Prostate gland (tissue), 2 donors: ENCODE measurements at regions not wholly inside any gene's neighbourhood (a gene's known extent, or its start where the extent isn't known, plus 50 kb on each side); places are given as distances from the start of the nearest gene placed in this dataset.
"Not testable (repeated sequence)": the region's sequence is repeated elsewhere in the genome, so short reads cannot be mapped to it uniquely, and the experiment has no call there.

Source experiments
- DNase-seq: peaks from one replicate; pipeline ENCODE4 v3.0.0-alpha.2; 2019; ENCODE audit warnings: low spot score
- H3K27ac ChIP-seq, 2 donors: fragments of 200-600 bp; sonication (generic); 2 replicates each; pipeline ENCODE4 v1.5.1; 2017 to 2019
- H3K27me3 ChIP-seq: fragments of 200-600 bp; sonication (generic); replicated peaks from 2 replicates; pipeline ENCODE4 v1.5.1; 2019; ENCODE audit not compliant: insufficient read depth
- H3K36me3 ChIP-seq, 2 donors: fragments of 200-600 bp; sonication (generic); 1 replicate in 1 of 2; 2 replicates in 1 of 2; pipeline versions ENCODE4 v1.5.1 to v1.8.1; 2017 to 2019
- H3K4me1 ChIP-seq: fragments of 200-600 bp; sonication (generic); replicated peaks from 2 replicates; pipeline ENCODE4 v1.5.1; 2019
- H3K4me3 ChIP-seq, 2 donors: fragments of 200-600 bp; sonication (generic); 2 replicates each; pipeline ENCODE4 v1.5.1; 2017 to 2019
- H3K9me3 ChIP-seq: fragments of 200-600 bp; sonication (generic); 2 replicates; pipeline ENCODE4 v1.5.1; 2017
- POLR2A ChIP-seq: fragments of 450-650 bp; IDR thresholded peaks from one replicate; pipeline ENCODE4 v1.6.1; 2016; ENCODE audit warnings: antibody characterized with exemption, mild to moderate bottlenecking
- POLR2AphosphoS5 ChIP-seq: sonication (generic); formaldehyde crosslinking; IDR thresholded peaks from one replicate; pipeline ENCODE4 v1.6.1; 2017; ENCODE audit warnings: antibody characterized with exemption
- WGBS: methylation state at CpG from one replicate; pipeline ENCODE4 v1.1.5; 2018; 5-methylcytosine and 5-hydroxymethylcytosine counted together
- intact Hi-C: fragments of 100-400 bp; cut with DNase I; formaldehyde crosslinking; loops from one replicate; pipeline ENCODE4 v1.14.2; 2022
- TF ChIP-seq, protein P1 (sequence below), 4 experiments: fragments of 200-600 bp in 2 of 4; fragments of 450-650 bp in 2 of 4; sonication (generic) in 2 of 4; IDR thresholded peaks; 1 replicate in 3 of 4; 2 replicates in 1 of 4; pipeline ENCODE4 v1.5.1; 2016 to 2019; ENCODE audit warnings: antibody characterized with exemption in 4 of 4, mild to moderate bottlenecking in 2 of 4, moderate library complexity in 2 of 4

GRCh38 chr13:112172017-112172416 lies 105.1 kb downstream of the SOX1 start:
- intact Hi-C loops = no loop called here
- WGBS = 70% methylated on average over 9 of the region's 9 CpGs

GRCh38 chr13:112172641-112173251 lies 105.8 kb downstream of the SOX1 start:
- WGBS = 77% methylated on average over 18 of the region's 18 CpGs
- no peak overlapping the region for H3K27ac ChIP-seq
- no peaks in the 10 kb centered on the region for H3K36me3 ChIP-seq
- TF ChIP-seq POLR2AphosphoS5 (no peak), POLR2A (no peak)
- TF ChIP-seq, protein P1, sequence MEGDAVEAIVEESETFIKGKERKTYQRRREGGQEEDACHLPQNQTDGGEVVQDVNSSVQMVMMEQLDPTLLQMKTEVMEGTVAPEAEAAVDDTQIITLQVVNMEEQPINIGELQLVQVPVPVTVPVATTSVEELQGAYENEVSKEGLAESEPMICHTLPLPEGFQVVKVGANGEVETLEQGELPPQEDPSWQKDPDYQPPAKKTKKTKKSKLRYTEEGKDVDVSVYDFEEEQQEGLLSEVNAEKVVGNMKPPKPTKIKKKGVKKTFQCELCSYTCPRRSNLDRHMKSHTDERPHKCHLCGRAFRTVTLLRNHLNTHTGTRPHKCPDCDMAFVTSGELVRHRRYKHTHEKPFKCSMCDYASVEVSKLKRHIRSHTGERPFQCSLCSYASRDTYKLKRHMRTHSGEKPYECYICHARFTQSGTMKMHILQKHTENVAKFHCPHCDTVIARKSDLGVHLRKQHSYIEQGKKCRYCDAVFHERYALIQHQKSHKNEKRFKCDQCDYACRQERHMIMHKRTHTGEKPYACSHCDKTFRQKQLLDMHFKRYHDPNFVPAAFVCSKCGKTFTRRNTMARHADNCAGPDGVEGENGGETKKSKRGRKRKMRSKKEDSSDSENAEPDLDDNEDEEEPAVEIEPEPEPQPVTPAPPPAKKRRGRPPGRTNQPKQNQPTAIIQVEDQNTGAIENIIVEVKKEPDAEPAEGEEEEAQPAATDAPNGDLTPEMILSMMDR (IDR thresholded peaks at IDR 0.05) = no peak
- H3K9me3 ChIP-seq = no peaks in the 10 kb centered on the region
- H3K27me3 ChIP-seq = no peaks in the 10 kb centered on the region
- no peak for DNase-seq
- intact Hi-C loops = no loop called here
- no peaks in the 10 kb centered on the region for H3K4me1 ChIP-seq
- H3K4me3 ChIP-seq = no peak overlapping the region

More at GRCh38 chr13:112172017-112172416, 105.1 kb downstream of the SOX1 start:
- H3K27ac ChIP-seq = no peak overlapping the region
- no peaks in the 10 kb centered on the region for H3K4me1 ChIP-seq
- H3K36me3 ChIP-seq = no peaks in the 10 kb centered on the region
- TF ChIP-seq, protein P1 (IDR thresholded peaks at IDR 0.05) = no peak
- TF ChIP-seq POLR2A = no peak
- TF ChIP-seq POLR2AphosphoS5 = no peak
- no peak overlapping the region for H3K4me3 ChIP-seq
- no peaks in the 10 kb centered on the region for H3K9me3 ChIP-seq
- DNase-seq = no peak
- H3K27me3 ChIP-seq = no peaks in the 10 kb centered on the region

DNA sequence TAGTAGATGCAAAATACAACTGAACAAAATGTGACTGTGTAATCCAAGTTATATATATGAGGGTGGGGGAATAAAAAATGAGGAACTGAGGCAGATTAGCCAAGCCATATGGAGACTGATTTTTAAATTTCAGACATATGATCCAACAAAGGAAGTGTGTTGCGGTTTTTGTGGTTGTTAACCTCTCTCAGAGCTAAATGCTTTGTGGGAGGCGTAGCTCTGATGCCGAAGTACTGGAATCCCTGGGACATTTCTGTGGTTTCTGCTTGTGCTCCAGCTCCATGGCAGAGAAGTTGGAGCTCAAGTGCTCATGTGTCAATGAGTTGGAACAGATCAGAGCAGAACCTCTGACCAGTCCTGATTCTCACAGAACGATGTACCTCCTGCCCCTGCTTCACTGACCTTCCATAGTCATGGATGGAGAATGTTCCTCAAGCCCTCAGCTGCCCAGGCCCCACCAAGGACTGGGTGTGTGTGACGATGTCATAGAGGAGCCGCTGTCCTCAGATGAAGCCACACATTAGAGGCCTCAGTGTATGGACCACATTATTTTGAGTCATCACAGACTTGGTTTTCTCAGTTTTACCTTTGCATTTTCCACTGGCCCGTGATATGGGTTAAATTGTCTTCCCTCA lies 107.6 kb downstream of the SOX1 start:
- Histone ChIP-seq H3K27ac (no peak overlapping the region), H3K36me3 (no peaks in the 10 kb centered on the region), H3K27me3 (no peaks in the 10 kb centered on the region), H3K4me3 (no peak overlapping the region), H3K4me1 (no peaks in the 10 kb centered on the region), H3K9me3 (no peaks in the 10 kb centered on the region)
- 86% methylated on average over 7 of the region's 7 CpGs for WGBS
- intact Hi-C loops = no loop called here
- DNase-seq = no peak
- TF ChIP-seq POLR2A (no peak), POLR2AphosphoS5 (no peak)
- TF ChIP-seq, protein P1 (IDR thresholded peaks at IDR 0.05) = no peak

GRCh38 chr13:112175162-112176075 lies 108.5 kb downstream of the SOX1 start:
- TF ChIP-seq, protein P1 (IDR thresholded peaks at IDR 0.05) = no peak
- no peak for TF ChIP-seq POLR2AphosphoS5
- no peak for TF ChIP-seq POLR2A
- Histone ChIP-seq H3K9me3 (no peaks in the 10 kb centered on the region), H3K27ac (no peak overlapping the region), H3K4me1 (no peaks in the 10 kb centered on the region), H3K27me3 (no peaks in the 10 kb centered on the region), H3K36me3 (no peaks in the 10 kb centered on the region), H3K4me3 (no peak overlapping the region)
- intact Hi-C loops = no loop called here
- WGBS = 90% methylated on average over 18 of the region's 25 CpGs
- DNase-seq = no peak

DNA sequence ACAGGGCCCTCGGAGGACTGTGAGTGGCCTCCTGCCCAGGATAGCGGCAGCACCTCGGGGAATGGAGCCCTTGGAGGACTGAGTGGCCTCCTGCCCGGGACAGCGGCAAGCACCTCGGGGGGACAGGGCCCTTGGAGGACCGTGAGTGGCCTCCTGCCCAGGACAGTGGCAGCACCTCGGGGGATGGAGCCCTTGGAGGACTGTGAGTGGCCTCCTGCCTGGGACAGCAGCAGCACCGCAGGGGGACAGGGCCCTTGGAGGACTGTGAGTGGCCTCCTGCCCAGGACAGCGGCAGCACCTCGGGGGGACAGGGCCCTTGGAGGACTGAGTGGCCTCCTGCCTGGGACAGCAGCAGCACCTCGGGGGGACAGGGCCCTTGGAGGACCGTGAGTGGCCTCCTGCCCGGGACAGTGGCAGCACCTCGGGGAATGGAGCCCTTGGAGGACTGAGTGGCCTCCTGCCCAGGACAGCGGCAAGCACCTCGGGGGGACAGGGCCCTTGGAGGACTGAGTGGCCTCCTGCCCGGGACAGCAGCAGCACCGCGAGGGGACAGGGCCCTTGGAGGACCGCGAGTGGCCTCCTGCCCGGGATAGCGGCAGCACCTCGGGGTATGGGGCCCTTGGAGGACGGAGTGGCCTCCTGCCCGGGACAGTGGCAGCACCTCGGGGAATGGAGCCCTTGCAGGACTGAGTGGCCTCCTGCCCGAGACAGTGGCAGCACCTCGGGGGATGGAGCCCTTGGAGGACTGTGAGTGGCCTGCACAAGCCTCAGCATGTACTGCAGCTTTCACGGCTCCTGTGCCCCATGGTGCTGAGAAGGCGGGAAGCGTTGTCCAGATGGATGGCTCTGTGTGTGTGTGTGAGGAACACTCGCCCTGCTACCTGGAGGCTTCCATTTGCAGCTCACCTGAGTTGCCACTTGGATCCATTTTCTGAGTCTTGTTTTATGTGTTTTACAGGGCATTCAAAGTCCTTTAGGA lies 109.5 kb downstream of the SOX1 start:
- H3K4me1 ChIP-seq, H3K27ac ChIP-seq, H3K36me3 ChIP-seq, H3K27me3 ChIP-seq, DNase-seq, H3K4me3 ChIP-seq, H3K9me3 ChIP-seq, intact Hi-C loops: not testable (repeated sequence)
- WGBS = 75% methylated on average over 34 of the region's 34 CpGs
